Endothelial cell of umbilical vein (primary cell): ENCODE measurements at regions not wholly inside any gene's neighbourhood (a gene's known extent, or its start where the extent isn't known, plus 50 kb on each side); places are given as distances from the start of the nearest gene placed in this dataset.

ENCODE experiments used
- BruUV-seq: library from RNA; stranded (reverse); fragments of 400-500 nt; replicated peaks from 2 replicates; lab custom pipeline; 2021; lab: Mats Ljungman, UMichigan
- CTCF ChIA-PET: fragments of 300-600, 350-600 bp; sonication (Branson Sonifier 250); formaldehyde crosslinking; loops from one replicate; lab custom pipeline; 2021; ENCODE audit warnings: antibody characterized with exemption, inconsistent platforms; lab: Charles Lee
- POLR2A ChIA-PET: fragments of 300-600, 350-600 bp; sonication (Branson Sonifier 250); formaldehyde crosslinking; loops from one replicate; lab custom pipeline; 2021; ENCODE audit warnings: antibody characterized with exemption, inconsistent platforms; lab: Charles Lee
- DNase-seq: peaks from one replicate; pipeline ENCODE4 v3.0.0-alpha.2; 2011; ENCODE audit warnings: low read depth, low spot score
- FAIRE-seq: peaks from 2 replicates; lab custom pipeline; 2011; peaks lifted over from hg19 to GRCh38; lab: Jason Lieb, UNC
- H2AFZ ChIP-seq: 2 replicates; pipeline ENCODE4 v1.6.0; 2012; ENCODE audit warnings: low read depth, low read length, control low read depth, inconsistent platforms
- H3K27ac ChIP-seq: 2 replicates; pipeline ENCODE4 v1.5.1; 2011; ENCODE audit warnings: low read depth, mild to moderate bottlenecking, control low read depth, low read length, moderate library complexity; ENCODE audit not compliant: insufficient read depth
- H3K27me3 ChIP-seq, 2 experiments: 2 replicates each; pipeline versions ENCODE4 v1.6.0 to v1.6.1; 2011; ENCODE audit warnings: low read length in 2 of 2, mixed read lengths in 1 of 2; ENCODE audit not compliant: control insufficient read depth in 2 of 2, insufficient read depth in 2 of 2
- H3K36me3 ChIP-seq, 2 experiments: 2 replicates in 1 of 2; 3 replicates in 1 of 2; pipeline ENCODE4 v1.5.1; 2011; ENCODE audit warnings: low read length in 2 of 2, mild to moderate bottlenecking in 1 of 2, moderate library complexity in 1 of 2; ENCODE audit not compliant: control insufficient read depth in 2 of 2, insufficient read depth in 2 of 2; ENCODE audit errors: extremely low read depth in 1 of 2
- H3K4me1 ChIP-seq: 3 replicates; pipeline ENCODE4 v1.5.1; 2011; ENCODE audit warnings: mild to moderate bottlenecking, low read length; ENCODE audit not compliant: control insufficient read depth, insufficient read depth; ENCODE audit errors: extremely low read depth
- H3K4me2 ChIP-seq: 2 replicates; pipeline ENCODE4 v1.6.1; 2011; ENCODE audit warnings: low read length, control low read depth, mixed read lengths; ENCODE audit not compliant: insufficient read depth
- H3K4me3 ChIP-seq, 3 experiments: fragments of 200-600 bp in 1 of 3; sonication (generic), shearing (Covaris generic) in 1 of 3; replicated peaks in 1 of 3; 2 replicates each; pipeline ENCODE4 v1.5.1; 2011 to 2016; ENCODE audit warnings: control low read depth in 3 of 3, low read length in 3 of 3, mild to moderate bottlenecking in 2 of 3, inconsistent platforms in 1 of 3, low read depth in 1 of 3, moderate library complexity in 1 of 3; ENCODE audit not compliant: insufficient read depth in 1 of 3
- H3K79me2 ChIP-seq: 2 replicates; pipeline ENCODE4 v1.6.0; 2012; ENCODE audit warnings: low read length, inconsistent platforms; ENCODE audit not compliant: control insufficient read depth, insufficient read depth
- H3K9ac ChIP-seq: replicated peaks from 2 replicates; pipeline ENCODE3; 2011; ENCODE audit warnings: low read length, control low read depth; ENCODE audit not compliant: insufficient read depth; ENCODE audit errors: extremely low read depth
- H3K9me1 ChIP-seq: replicated peaks from 3 replicates; pipeline ENCODE4 v1.6.0; 2011; ENCODE audit warnings: mild to moderate bottlenecking, low read length; ENCODE audit not compliant: control insufficient read depth, insufficient read depth; ENCODE audit errors: extremely low read depth
- H3K9me3 ChIP-seq: replicated peaks from 2 replicates; pipeline ENCODE4 v1.5.1; 2012; ENCODE audit warnings: low read length, inconsistent platforms; ENCODE audit not compliant: control insufficient read depth, insufficient read depth
- H4K20me1 ChIP-seq: replicated peaks from 2 replicates; pipeline ENCODE3; 2011; ENCODE audit warnings: mild to moderate bottlenecking, low read length; ENCODE audit not compliant: control insufficient read depth, insufficient read depth; ENCODE audit errors: extremely low read depth
- EZH2 ChIP-seq: IDR thresholded peaks from 2 replicates; pipeline ENCODE4 v1.6.1; 2012; ENCODE audit warnings: borderline replicate concordance, low read depth, mild to moderate bottlenecking, moderate library complexity, low read length, inconsistent platforms; ENCODE audit not compliant: severe bottlenecking
- FOS ChIP-seq: IDR thresholded peaks from 2 replicates; pipeline ENCODE4 v1.6.1; 2011; ENCODE audit warnings: mild to moderate bottlenecking, low read length, moderate library complexity, borderline replicate concordance; ENCODE audit not compliant: insufficient read depth
- GATA2 ChIP-seq: IDR thresholded peaks from 2 replicates; pipeline ENCODE4 v1.7.0; 2011; ENCODE audit warnings: low read depth, mild to moderate bottlenecking, moderate library complexity, mixed read lengths, low read length; ENCODE audit not compliant: insufficient read length, insufficient read depth
- JUN ChIP-seq: IDR thresholded peaks from 2 replicates; pipeline ENCODE4 v1.6.1; 2011; ENCODE audit warnings: borderline replicate concordance, low read depth; ENCODE audit not compliant: insufficient read length, insufficient read depth
- MYC ChIP-seq: IDR thresholded peaks from one replicate; pipeline ENCODE4 v1.6.1; 2011; ENCODE audit warnings: mild to moderate bottlenecking, low read depth, low read length
- POLR2AphosphoS5 ChIP-seq: IDR thresholded peaks from 2 replicates; pipeline ENCODE4 v1.6.1; 2012; ENCODE audit warnings: low read depth, mild to moderate bottlenecking, control low read depth, low read length, moderate library complexity; ENCODE audit not compliant: insufficient read depth
- dilution Hi-C: fragments of 300-500 bp; cut with MboI; formaldehyde crosslinking; loops from one replicate; pipeline ENCODE4 v1.15.0; 2019; ENCODE audit warnings: low sequenced_read_pairs; ENCODE audit not compliant: extremely low pct_ligation_motif_present
- intact Hi-C: fragments of 100-400 bp; cut with micrococcal nuclease; formaldehyde crosslinking; loops from one replicate; pipeline ENCODE4 v1.10.0; 2022
- TF ChIP-seq, protein P1 (sequence below): IDR thresholded peaks from 2 replicates; pipeline ENCODE4 v1.6.1; 2011; ENCODE audit not compliant: insufficient read depth, insufficient read length
- TF ChIP-seq, protein P2 (sequence below), 2 donors: IDR thresholded peaks; 1 replicate in 1 of 2; 2 replicates in 1 of 2; pipeline ENCODE4 v1.5.1; 2011; ENCODE audit warnings: low read length in 2 of 2, mild to moderate bottlenecking in 2 of 2, moderate library complexity in 2 of 2, control low read depth in 1 of 2, inconsistent platforms in 1 of 2, low read depth in 1 of 2; ENCODE audit not compliant: insufficient read depth in 1 of 2; ENCODE audit errors: extremely low read depth in 1 of 2

DNA sequence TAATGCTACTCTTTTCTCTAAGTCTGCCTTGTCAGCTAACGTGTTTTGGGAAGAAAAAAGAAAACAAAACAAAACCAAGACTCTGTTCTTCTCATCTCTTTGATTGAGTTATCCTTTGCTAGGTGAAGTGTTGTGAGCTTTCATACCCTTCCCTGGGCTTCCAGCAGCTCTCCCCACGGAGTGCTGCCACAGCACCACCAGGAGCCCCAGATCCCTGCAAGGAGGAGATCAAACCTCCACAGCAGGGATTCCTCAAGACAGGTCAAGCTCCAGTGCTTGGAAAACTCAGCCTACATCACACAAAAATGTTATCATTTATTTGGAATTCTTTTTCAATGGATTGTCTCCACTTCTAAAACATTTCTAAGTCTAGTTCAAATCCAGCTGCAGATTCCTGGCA lies 1981.9 kb upstream of the TENM3 start:
- Histone ChIP-seq H3K9me3 (peaks cover 4% of the 10 kb centered on the region), H3K27ac (no peak overlapping the region), H3K4me2 (no peak overlapping the region), H3K9ac (no peak overlapping the region), H3K36me3 (no peaks in the 10 kb centered on the region), H3K27me3 (no peaks in the 10 kb centered on the region), H2AFZ (no peak overlapping the region), H3K4me1 (no peaks in the 10 kb centered on the region), H4K20me1 (no peaks in the 10 kb centered on the region), H3K9me1 (no peaks in the 10 kb centered on the region), H3K79me2 (no peaks in the 10 kb centered on the region), H3K4me3 (no peak overlapping the region)
- no peak for TF ChIP-seq GATA2
- TF ChIP-seq EZH2 = no peak
- TF ChIP-seq, protein P1, sequence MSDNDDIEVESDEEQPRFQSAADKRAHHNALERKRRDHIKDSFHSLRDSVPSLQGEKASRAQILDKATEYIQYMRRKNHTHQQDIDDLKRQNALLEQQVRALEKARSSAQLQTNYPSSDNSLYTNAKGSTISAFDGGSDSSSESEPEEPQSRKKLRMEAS = no peak
- no peak for TF ChIP-seq JUN
- no peak for TF ChIP-seq POLR2AphosphoS5
- no peak for TF ChIP-seq MYC
- CTCF ChIA-PET = no interaction called here
- dilution Hi-C loops (no loop called here), intact Hi-C loops (no loop called here)
- no TSS peak for BruUV-seq
- POLR2A ChIA-PET = no interaction called here
- no peak for FAIRE-seq
- no peak for DNase-seq

DNA sequence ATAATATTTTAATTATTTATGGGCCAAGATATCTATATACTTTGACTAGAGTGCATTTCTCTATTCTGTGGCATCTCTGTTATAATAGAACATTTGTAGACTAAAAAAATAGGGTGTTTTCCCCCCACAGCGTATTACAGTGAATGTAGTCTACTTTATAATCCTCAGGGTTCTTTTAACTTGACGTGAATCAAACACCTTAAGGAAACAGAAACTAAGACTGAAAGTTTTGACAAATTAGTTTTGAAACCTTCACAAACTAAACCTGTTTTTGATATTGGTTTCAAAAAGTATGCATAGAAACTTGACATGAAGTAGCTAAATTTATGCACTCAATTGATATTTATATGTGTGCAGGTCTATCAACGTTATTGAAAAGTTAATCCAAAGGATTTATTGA lies 1963.1 kb upstream of the TENM3 start:
- Histone ChIP-seq H3K9me3 (peaks cover 2% of the 10 kb centered on the region), H3K9ac (no peak overlapping the region), H2AFZ (no peak overlapping the region), H3K27ac (no peak overlapping the region), H3K4me1 (no peaks in the 10 kb centered on the region), H4K20me1 (no peaks in the 10 kb centered on the region), H3K79me2 (no peaks in the 10 kb centered on the region), H3K4me2 (no peak overlapping the region), H3K4me3 (no peak overlapping the region), H3K36me3 (no peaks in the 10 kb centered on the region), H3K27me3 (no peaks in the 10 kb centered on the region), H3K9me1 (no peaks in the 10 kb centered on the region)
- intact Hi-C loops (no loop called here), dilution Hi-C loops (no loop called here)
- FAIRE-seq (no peak), DNase-seq (no peak)
- POLR2A ChIA-PET = no interaction called here
- CTCF ChIA-PET = no interaction called here
- BruUV-seq = no TSS peak
- TF ChIP-seq POLR2AphosphoS5 (no peak), FOS (no peak), MYC (no peak), JUN (no peak)
- TF ChIP-seq, protein P2, sequence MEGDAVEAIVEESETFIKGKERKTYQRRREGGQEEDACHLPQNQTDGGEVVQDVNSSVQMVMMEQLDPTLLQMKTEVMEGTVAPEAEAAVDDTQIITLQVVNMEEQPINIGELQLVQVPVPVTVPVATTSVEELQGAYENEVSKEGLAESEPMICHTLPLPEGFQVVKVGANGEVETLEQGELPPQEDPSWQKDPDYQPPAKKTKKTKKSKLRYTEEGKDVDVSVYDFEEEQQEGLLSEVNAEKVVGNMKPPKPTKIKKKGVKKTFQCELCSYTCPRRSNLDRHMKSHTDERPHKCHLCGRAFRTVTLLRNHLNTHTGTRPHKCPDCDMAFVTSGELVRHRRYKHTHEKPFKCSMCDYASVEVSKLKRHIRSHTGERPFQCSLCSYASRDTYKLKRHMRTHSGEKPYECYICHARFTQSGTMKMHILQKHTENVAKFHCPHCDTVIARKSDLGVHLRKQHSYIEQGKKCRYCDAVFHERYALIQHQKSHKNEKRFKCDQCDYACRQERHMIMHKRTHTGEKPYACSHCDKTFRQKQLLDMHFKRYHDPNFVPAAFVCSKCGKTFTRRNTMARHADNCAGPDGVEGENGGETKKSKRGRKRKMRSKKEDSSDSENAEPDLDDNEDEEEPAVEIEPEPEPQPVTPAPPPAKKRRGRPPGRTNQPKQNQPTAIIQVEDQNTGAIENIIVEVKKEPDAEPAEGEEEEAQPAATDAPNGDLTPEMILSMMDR (IDR thresholded peaks at IDR 0.05; ENCODE audit: extremely low read depth in 1 of 2, insufficient read depth in 1 of 2, low read depth in 1 of 2, low read length in 2 of 2) = no peak
